HFF-Myc (cell line): ENCODE measurements at regions not wholly inside any gene's neighbourhood (a gene's known extent, or its start where the extent isn't known, plus 50 kb on each side); places are given as distances from the start of the nearest gene placed in this dataset.

Source experiments
- DNase-seq: peaks from one replicate; pipeline ENCODE4 v3.0.0-alpha.2; 2011; ENCODE audit warnings: low read depth; ENCODE audit errors: extremely low read depth
- H3K4me3 ChIP-seq: replicated peaks from 2 replicates; pipeline ENCODE4 v1.5.1; 2011; ENCODE audit warnings: low read depth, mild to moderate bottlenecking, control low read depth, low read length
- TF ChIP-seq, protein P1 (sequence below): IDR thresholded peaks from 2 replicates; pipeline ENCODE4 v1.5.1; 2012; ENCODE audit warnings: mild to moderate bottlenecking, low read depth, low read length, control low read depth; ENCODE audit errors: missing control alignments

- TF ChIP-seq, protein P1, sequence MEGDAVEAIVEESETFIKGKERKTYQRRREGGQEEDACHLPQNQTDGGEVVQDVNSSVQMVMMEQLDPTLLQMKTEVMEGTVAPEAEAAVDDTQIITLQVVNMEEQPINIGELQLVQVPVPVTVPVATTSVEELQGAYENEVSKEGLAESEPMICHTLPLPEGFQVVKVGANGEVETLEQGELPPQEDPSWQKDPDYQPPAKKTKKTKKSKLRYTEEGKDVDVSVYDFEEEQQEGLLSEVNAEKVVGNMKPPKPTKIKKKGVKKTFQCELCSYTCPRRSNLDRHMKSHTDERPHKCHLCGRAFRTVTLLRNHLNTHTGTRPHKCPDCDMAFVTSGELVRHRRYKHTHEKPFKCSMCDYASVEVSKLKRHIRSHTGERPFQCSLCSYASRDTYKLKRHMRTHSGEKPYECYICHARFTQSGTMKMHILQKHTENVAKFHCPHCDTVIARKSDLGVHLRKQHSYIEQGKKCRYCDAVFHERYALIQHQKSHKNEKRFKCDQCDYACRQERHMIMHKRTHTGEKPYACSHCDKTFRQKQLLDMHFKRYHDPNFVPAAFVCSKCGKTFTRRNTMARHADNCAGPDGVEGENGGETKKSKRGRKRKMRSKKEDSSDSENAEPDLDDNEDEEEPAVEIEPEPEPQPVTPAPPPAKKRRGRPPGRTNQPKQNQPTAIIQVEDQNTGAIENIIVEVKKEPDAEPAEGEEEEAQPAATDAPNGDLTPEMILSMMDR: no peak
- DNase-seq: no peak
- H3K4me3 ChIP-seq: no peak overlapping the region
These were observed 87.9 kb downstream of the IL12A start for GRCh38 chr3:160076519-160076918.

GRCh38 chr3:160078533-160078932 lies 89.9 kb downstream of the IL12A start:
- TF ChIP-seq, protein P1: no peak
- no peak for DNase-seq
- H3K4me3 ChIP-seq: no peak overlapping the region

DNA sequence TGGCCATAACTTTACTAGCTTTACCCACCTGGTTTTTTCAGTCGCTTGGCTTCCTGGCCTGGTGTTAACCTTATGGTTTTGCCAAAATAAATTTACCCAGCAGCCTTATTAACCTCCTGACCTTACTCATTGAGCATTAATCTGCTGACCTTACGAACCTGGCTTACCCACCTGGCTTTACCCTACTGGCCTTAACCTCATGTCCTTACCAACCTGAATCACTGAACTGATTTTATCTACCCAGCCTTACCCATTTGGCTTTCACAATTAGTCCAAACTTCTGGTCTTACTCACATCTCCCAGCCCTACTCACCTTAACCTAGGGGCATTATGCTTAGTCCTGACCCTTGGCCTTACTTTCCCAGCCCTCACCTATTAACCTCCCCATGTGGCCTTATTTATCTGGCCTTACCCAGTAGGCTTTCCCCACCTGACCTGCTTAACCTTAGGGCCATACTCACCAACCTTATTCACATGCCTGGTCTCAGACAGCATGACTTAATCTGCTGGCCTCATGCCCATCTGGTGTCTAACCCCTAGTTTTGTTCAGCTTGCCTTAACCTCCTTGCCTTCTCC lies 93.4 kb downstream of the IL12A start:
- TF ChIP-seq, protein P1: no peak
- no peak for DNase-seq
- H3K4me3 ChIP-seq: no peak overlapping the region

DNA sequence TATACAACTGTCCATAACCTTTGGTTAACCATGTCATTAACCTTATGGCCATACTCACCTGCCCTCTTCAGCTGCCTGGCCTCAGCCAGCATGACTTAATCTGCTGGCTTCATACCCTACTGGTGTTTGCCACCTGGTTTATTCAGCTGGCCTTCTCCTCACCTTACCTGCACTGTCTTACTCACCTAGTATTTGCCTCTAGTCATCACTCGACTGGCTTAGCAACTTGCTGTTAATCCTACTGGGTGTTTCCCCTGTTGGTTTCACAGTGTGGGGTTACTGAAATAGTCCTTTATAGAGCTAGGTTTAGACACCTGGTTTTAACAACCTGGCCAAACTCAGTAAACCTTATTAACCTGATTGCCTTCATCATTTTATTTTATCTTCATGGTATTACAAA lies 96.4 kb downstream of the IL12A start:
- TF ChIP-seq, protein P1: no peak
- DNase-seq: no peak
- H3K4me3 ChIP-seq: no peak overlapping the region

GRCh38 chr3:160088492-160089137 lies 100.0 kb downstream of the IL12A start:
- H3K4me3 ChIP-seq: no peak overlapping the region
- no peak for DNase-seq
- TF ChIP-seq, protein P1: no peak

GRCh38 chr3:160090653-160091052 lies 102.0 kb downstream of the IL12A start:
- DNase-seq: no peak
- TF ChIP-seq, protein P1: no peak
- H3K4me3 ChIP-seq: no peak overlapping the region
